ENCODE measurements at regions not wholly inside any gene's neighbourhood (a gene's known extent, or its start where the extent isn't known, plus 50 kb on each side); places are given as distances from the start of the nearest gene placed in this dataset.

- TF ChIP-seq POLR2A (IDR thresholded peaks at IDR 0.05) = no peak
- no peak for TF ChIP-seq CTCF (IDR thresholded peaks at IDR 0.05)
Observed at GRCh38 chr4:19074036-19074435, 1052.5 kb upstream of the LCORL start.

Data from esophagus squamous epithelium (tissue), 4 donors.